Naive B cell (primary cell): ENCODE measurements at regions not wholly inside any gene's neighbourhood (a gene's known extent, or its start where the extent isn't known, plus 50 kb on each side); places are given as distances from the start of the nearest gene placed in this dataset.
"Not testable (repeated sequence)": the region's sequence is repeated elsewhere in the genome, so short reads cannot be mapped to it uniquely, and the experiment has no call there.

ENCODE experiments used
- ATAC-seq, 2 donors: fragments of 150-1000 bp; cut with Tn5 transposase; 2 replicates each; pipeline ENCODE4 v1.10.0; 2021; ENCODE audit warnings: low read depth in 2 of 2, mild to moderate bottlenecking in 2 of 2, moderate library complexity in 2 of 2
- DNase-seq: peaks from one replicate; pipeline ENCODE4 v3.0.0; 2022
- H3K27ac Mint-ChIP-seq, 6 donors: one replicate each; pipeline ENCODE4 v1.8.0; 2020 to 2022; ENCODE audit warnings: mild to moderate bottlenecking in 6 of 6, mixed read lengths in 6 of 6, moderate library complexity in 5 of 6, inconsistent platforms in 2 of 6
- H3K27me3 Mint-ChIP-seq, 3 donors: one replicate each; pipeline ENCODE4 v1.8.0; 2021 to 2022; ENCODE audit warnings: mixed read lengths in 3 of 3, mild to moderate bottlenecking in 1 of 3
- H3K36me3 Mint-ChIP-seq, 2 donors: one replicate each; pipeline ENCODE4 v1.8.0; 2020 to 2022; ENCODE audit warnings: mixed read lengths in 2 of 2, inconsistent platforms in 1 of 2, mild to moderate bottlenecking in 1 of 2
- H3K4me1 Mint-ChIP-seq, 3 donors: one replicate each; pipeline ENCODE4 v1.8.0; 2020 to 2022; ENCODE audit warnings: mixed read lengths in 3 of 3, inconsistent platforms in 1 of 3, mild to moderate bottlenecking in 1 of 3, moderate library complexity in 1 of 3
- H3K4me3 Mint-ChIP-seq, 8 donors: one replicate each; pipeline ENCODE4 v1.8.0; 2020 to 2022; ENCODE audit warnings: mild to moderate bottlenecking in 8 of 8, mixed read lengths in 8 of 8, moderate library complexity in 8 of 8, inconsistent platforms in 2 of 8
- H3K9me3 Mint-ChIP-seq, 7 donors: one replicate each; pipeline ENCODE4 v1.8.0; 2020 to 2022; ENCODE audit warnings: mixed read lengths in 7 of 7, mild to moderate bottlenecking in 5 of 7, inconsistent platforms in 2 of 7, moderate library complexity in 1 of 7

GRCh38 chr2:139478165-139478914, 698.1 kb upstream of the NXPH2 start:
- H3K27me3 Mint-ChIP-seq: no peaks in the 10 kb centered on the region
- peaks cover 0 to 14% (median 3%) of the 10 kb centered on the region in 7 donors for H3K9me3 Mint-ChIP-seq
- no peak overlapping the region for H3K4me3 Mint-ChIP-seq
- no peaks in the 10 kb centered on the region for H3K4me1 Mint-ChIP-seq
- ATAC-seq: no peak
- no peaks in the 10 kb centered on the region for H3K36me3 Mint-ChIP-seq
- no peak overlapping the region for H3K27ac Mint-ChIP-seq
- DNase-seq: no peak

GRCh38 chr2:139477618-139478017, 697.4 kb upstream of the NXPH2 start:
- Mint-ChIP-seq H3K4me3 (no peak overlapping the region), H3K27ac (no peak overlapping the region), H3K9me3 (peaks cover 0 to 14% (median 3%) of the 10 kb centered on the region in 7 donors), H3K27me3 (no peaks in the 10 kb centered on the region), H3K4me1 (no peaks in the 10 kb centered on the region), H3K36me3 (no peaks in the 10 kb centered on the region)
- no peak for DNase-seq
- ATAC-seq: no peak

GRCh38 chr2:139469985-139470384, 689.8 kb upstream of the NXPH2 start:
- no peak overlapping the region for H3K4me3 Mint-ChIP-seq
- H3K4me1 Mint-ChIP-seq: no peaks in the 10 kb centered on the region
- peak overlapping the region in 1 of 6 donors; percentile 1 for H3K27ac Mint-ChIP-seq
- no peaks in the 10 kb centered on the region for H3K27me3 Mint-ChIP-seq
- peaks cover 0 to 2% (median 0%) of the 10 kb centered on the region in 7 donors for H3K9me3 Mint-ChIP-seq
- ATAC-seq: no peak
- H3K36me3 Mint-ChIP-seq: no peaks in the 10 kb centered on the region
- DNase-seq: no peak

- H3K4me3 Mint-ChIP-seq: no peak overlapping the region
- H3K4me1 Mint-ChIP-seq: no peaks in the 10 kb centered on the region
- no peaks in the 10 kb centered on the region for H3K27me3 Mint-ChIP-seq
Measured at GRCh38 chr2:139465789-139466188, 685.6 kb upstream of the NXPH2 start.

GRCh38 chr2:139457873-139458272, 677.7 kb upstream of the NXPH2 start:
- Mint-ChIP-seq H3K27ac (no peak overlapping the region), H3K36me3 (no peaks in the 10 kb centered on the region), H3K4me1 (no peaks in the 10 kb centered on the region), H3K27me3 (no peaks in the 10 kb centered on the region), H3K9me3 (peaks cover 4 to 29% (median 9%) of the 10 kb centered on the region in 7 donors), H3K4me3 (no peak overlapping the region)
- no peak for DNase-seq
- ATAC-seq: no peak

More at GRCh38 chr2:139465789-139466188, 685.6 kb upstream of the NXPH2 start:
- H3K36me3 Mint-ChIP-seq: no peaks in the 10 kb centered on the region
- no peak for DNase-seq
- no peak overlapping the region for H3K27ac Mint-ChIP-seq
- H3K9me3 Mint-ChIP-seq: peaks cover 0 to 6% (median 2%) of the 10 kb centered on the region in 7 donors
- ATAC-seq: no peak

- no peaks in the 10 kb centered on the region for H3K4me1 Mint-ChIP-seq
- no peak overlapping the region for H3K27ac Mint-ChIP-seq
- ATAC-seq (no peak), DNase-seq (no peak)
- no peaks in the 10 kb centered on the region for H3K27me3 Mint-ChIP-seq
- H3K9me3 Mint-ChIP-seq: peaks cover 7 to 28% (median 10%) of the 10 kb centered on the region in 7 donors
- H3K4me3 Mint-ChIP-seq: peak overlapping the region in 1 of 8 donors; percentile 54
- H3K36me3 Mint-ChIP-seq: no peaks in the 10 kb centered on the region
Measured at GRCh38 chr2:139454251-139454650, 674.1 kb upstream of the NXPH2 start.

- ATAC-seq (no peak), DNase-seq (no peak)
- peaks cover 0 to 6% (median 2%) of the 10 kb centered on the region in 7 donors for H3K9me3 Mint-ChIP-seq
- no peaks in the 10 kb centered on the region for H3K4me1 Mint-ChIP-seq
- no peak overlapping the region for H3K4me3 Mint-ChIP-seq
- H3K27me3 Mint-ChIP-seq: no peaks in the 10 kb centered on the region
- H3K27ac Mint-ChIP-seq: no peak overlapping the region
- no peaks in the 10 kb centered on the region for H3K36me3 Mint-ChIP-seq
Measured at GRCh38 chr2:139439100-139439499, 658.9 kb upstream of the NXPH2 start.

- Mint-ChIP-seq H3K9me3 (peaks cover 0 to 6% (median 0%) of the 10 kb centered on the region in 7 donors), H3K4me1 (no peaks in the 10 kb centered on the region), H3K27ac (no peak overlapping the region), H3K4me3 (no peak overlapping the region), H3K27me3 (no peaks in the 10 kb centered on the region), H3K36me3 (no peaks in the 10 kb centered on the region)
- ATAC-seq (no peak), DNase-seq (no peak)
Measured at GRCh38 chr2:139438478-139438877, 658.3 kb upstream of the NXPH2 start.

GRCh38 chr2:139427164-139427563, 647.0 kb upstream of the NXPH2 start:
- Mint-ChIP-seq H3K27me3 (no peaks in the 10 kb centered on the region), H3K4me3 (no peak overlapping the region), H3K36me3 (no peaks in the 10 kb centered on the region), H3K9me3 (peaks cover 0 to 6% (median 2%) of the 10 kb centered on the region in 7 donors), H3K27ac (no peak overlapping the region), H3K4me1 (no peaks in the 10 kb centered on the region)
- DNase-seq (no peak), ATAC-seq (no peak)

- DNase-seq: no peak
- peaks cover 0 to 14% (median 2%) of the 10 kb centered on the region in 7 donors for H3K9me3 Mint-ChIP-seq
Measured at GRCh38 chr2:139424101-139424500, 643.9 kb upstream of the NXPH2 start.

GRCh38 chr2:139411236-139411635, 631.0 kb upstream of the NXPH2 start:
- peaks cover 0 to 29% (median 12%) of the 10 kb centered on the region in 7 donors for H3K9me3 Mint-ChIP-seq
- DNase-seq (no peak), ATAC-seq (no peak)
- H3K36me3 Mint-ChIP-seq: no peaks in the 10 kb centered on the region
- no peak overlapping the region for H3K27ac Mint-ChIP-seq
- H3K27me3 Mint-ChIP-seq: no peaks in the 10 kb centered on the region
- no peak overlapping the region for H3K4me3 Mint-ChIP-seq
- no peaks in the 10 kb centered on the region for H3K4me1 Mint-ChIP-seq

More at GRCh38 chr2:139424101-139424500, 643.9 kb upstream of the NXPH2 start:
- no peaks in the 10 kb centered on the region for H3K27me3 Mint-ChIP-seq
- H3K27ac Mint-ChIP-seq: no peak overlapping the region
- ATAC-seq: no peak
- no peaks in the 10 kb centered on the region for H3K4me1 Mint-ChIP-seq
- H3K4me3 Mint-ChIP-seq: no peak overlapping the region
- no peaks in the 10 kb centered on the region for H3K36me3 Mint-ChIP-seq

- ATAC-seq, H3K36me3 Mint-ChIP-seq, DNase-seq, H3K27me3 Mint-ChIP-seq, H3K4me1 Mint-ChIP-seq, H3K27ac Mint-ChIP-seq, H3K4me3 Mint-ChIP-seq: not testable (repeated sequence)
- H3K9me3 Mint-ChIP-seq: peaks cover 0 to 29% (median 14%) of the 10 kb centered on the region in 7 donors
Measured at GRCh38 chr2:139410833-139411174, 630.6 kb upstream of the NXPH2 start.

GRCh38 chr2:139410147-139410832, 630.1 kb upstream of the NXPH2 start:
- not testable (repeated sequence) for ATAC-seq, H3K36me3 Mint-ChIP-seq, H3K4me3 Mint-ChIP-seq, H3K27ac Mint-ChIP-seq, H3K27me3 Mint-ChIP-seq, DNase-seq, H3K4me1 Mint-ChIP-seq
- H3K9me3 Mint-ChIP-seq: peaks cover 0 to 27% (median 13%) of the 10 kb centered on the region in 7 donors

- DNase-seq: no peak
- Mint-ChIP-seq H3K27me3 (no peaks in the 10 kb centered on the region), H3K27ac (no peak overlapping the region), H3K36me3 (no peaks in the 10 kb centered on the region), H3K4me3 (no peak overlapping the region), H3K9me3 (peaks cover 0 to 16% (median 10%) of the 10 kb centered on the region in 7 donors), H3K4me1 (no peaks in the 10 kb centered on the region)
- no peak for ATAC-seq
Measured at GRCh38 chr2:139409212-139409611, 629.0 kb upstream of the NXPH2 start.
